ENCODE measurements at regions not wholly inside any gene's neighbourhood (a gene's known extent, or its start where the extent isn't known, plus 50 kb on each side); places are given as distances from the start of the nearest gene placed in this dataset.

GRCh38 chr4:137694138-137694537 is 161.8 kb upstream of the PCDH18 start:
- Histone ChIP-seq H4K91ac (ENCODE audit: insufficient read depth, low read depth, low read length) (no peak overlapping the region), H3K27me3 (ENCODE audit: control insufficient read depth, insufficient read depth, low read length) (no peaks in the 10 kb centered on the region), H3K79me1 (ENCODE audit: low read depth in 1 of 2, low read length in 2 of 2) (no peaks in the 10 kb centered on the region), H2BK120ac (ENCODE audit: low read depth, low read length) (no peak overlapping the region), H3K9me1 (ENCODE audit: insufficient read depth, low read length) (no peaks in the 10 kb centered on the region; the same call in 1 of the 2 replicates), H2AK9ac (replicated peaks; ENCODE audit: low read depth, low read length, poor library complexity) (no peak overlapping the region), H3K4me3 (ENCODE audit: insufficient read depth, low read depth, low read length) (no peak overlapping the region), H3K18ac (ENCODE audit: low read depth, low read length) (peak overlapping the region; percentile 50; the same call in 1 of the 2 replicates), H4K20me1 (ENCODE audit: insufficient read depth, low read length) (no peaks in the 10 kb centered on the region), H3K56ac (ENCODE audit: extremely low read depth, insufficient read depth, low read length) (no peak overlapping the region), H3K27ac (ENCODE audit: insufficient read depth, low read length) (no peak overlapping the region; the same call in 1 of the 2 replicates), H2AK5ac (ENCODE audit: low read depth, low read length) (no peak overlapping the region), H3K23ac (ENCODE audit: low read depth, low read length) (no peak overlapping the region), H3K4ac (ENCODE audit: low read depth, low read length) (no peak overlapping the region), H3K4me2 (ENCODE audit: low read depth, low read length) (no peak overlapping the region), H2BK20ac (ENCODE audit: low read depth, low read length) (no peak overlapping the region; the same call in 1 of the 2 replicates), H4K5ac (ENCODE audit: low read depth, low read length) (no peak overlapping the region), H3K4me1 (ENCODE audit: control insufficient read depth, insufficient read depth, low read length) (no peaks in the 10 kb centered on the region; the same call in 1 of the 2 replicates), H2BK5ac (ENCODE audit: low read depth, low read length, poor library complexity, severe bottlenecking) (no peak overlapping the region), H3K9me3 (ENCODE audit: control insufficient read depth, insufficient read depth, low read length) (no peaks in the 10 kb centered on the region), H3K36me3 (ENCODE audit: control insufficient read depth, insufficient read depth, low read length) (no peaks in the 10 kb centered on the region), H3K14ac (replicated peaks; ENCODE audit: low read depth, low read length) (no peak overlapping the region), H2BK15ac (ENCODE audit: low read depth, low read length) (no peak overlapping the region), H2AFZ (replicated peaks; ENCODE audit: low read length, poor library complexity) (no peak overlapping the region), H3K9ac (ENCODE audit: low read depth, low read length) (no peak overlapping the region), H4K8ac (ENCODE audit: low read depth in 2 of 2, low read length in 2 of 2) (no peak overlapping the region)
- dilution Hi-C loops (cut with HindIII; ENCODE audit: low sequenced_read_pairs, unreplicated experiment) (no loop called here), in situ Hi-C loops (cut with MboI; ENCODE audit: low sequenced_read_pairs) (no loop called here), intact Hi-C loops (cut with micrococcal nuclease) (no loop called here)
- POLR2A ChIA-PET (ENCODE audit: unreplicated experiment), result interaction anchor here (0.6 kb wide), 1 partner anchor 167 kb away, joined by 7 read pairs; no protein-coding TSS in a partner anchor
- CTCF ChIA-PET, result no interaction called here
- TF ChIP-seq NFE2L2 (IDR thresholded peaks at IDR 0.05; ENCODE audit: low read depth, low read length) (no peak), POLR2A (IDR thresholded peaks at IDR 0.05; ENCODE audit: low read depth, low read length) (no peak), RAD21 (IDR thresholded peaks at IDR 0.05; ENCODE audit: low read length) (no peak), ELK1 (IDR thresholded peaks at IDR 0.05; ENCODE audit: borderline replicate concordance, low read depth, low read length) (no peak), CEBPB (IDR thresholded peaks at IDR 0.05; ENCODE audit: low read depth, low read length) (no peak), BHLHE40 (IDR thresholded peaks at IDR 0.05; ENCODE audit: low read depth, low read length) (no peak), RFX5 (IDR thresholded peaks at IDR 0.05; ENCODE audit: low read depth, low read length) (no peak), MAFK (IDR thresholded peaks at IDR 0.05; ENCODE audit: low read depth, low read length) (no peak), CTCF (conservative IDR thresholded peaks at IDR 0.05; ENCODE audit: low read depth, low read length) (no peak), RCOR1 (IDR thresholded peaks at IDR 0.05; ENCODE audit: insufficient replicate concordance, low read length) (no peak), MAZ (IDR thresholded peaks at IDR 0.05; ENCODE audit: borderline replicate concordance, low read depth, low read length) (no peak), USF2 (IDR thresholded peaks at IDR 0.05; ENCODE audit: low read depth, low read length) (no peak), FOS (IDR thresholded peaks at IDR 0.05; ENCODE audit: low read depth, low read length) (no peak), CHD1 (IDR thresholded peaks at IDR 0.05; ENCODE audit: low read depth, low read length) (no peak), MXI1 (IDR thresholded peaks at IDR 0.05; ENCODE audit: borderline replicate concordance, low read depth, low read length) (no peak), SMC3 (IDR thresholded peaks at IDR 0.05; ENCODE audit: low read depth, low read length) (no peak)
- no peak for DNase-seq
- BruUV-seq (replicated peaks), result no TSS peak
- no CpG with 5 or more reads among the region's 1 CpG for WGBS, 2 experiments (ENCODE audit: extremely low coverage in 2 of 2, insufficient read length in 1 of 2)
- ATAC-seq (ENCODE audit: low read depth), result peak; percentile 48

Data from IMR-90 (cell line).